ENCODE measurements at regions not wholly inside any gene's neighbourhood (a gene's known extent, or its start where the extent isn't known, plus 50 kb on each side); places are given as distances from the start of the nearest gene placed in this dataset.

DNA sequence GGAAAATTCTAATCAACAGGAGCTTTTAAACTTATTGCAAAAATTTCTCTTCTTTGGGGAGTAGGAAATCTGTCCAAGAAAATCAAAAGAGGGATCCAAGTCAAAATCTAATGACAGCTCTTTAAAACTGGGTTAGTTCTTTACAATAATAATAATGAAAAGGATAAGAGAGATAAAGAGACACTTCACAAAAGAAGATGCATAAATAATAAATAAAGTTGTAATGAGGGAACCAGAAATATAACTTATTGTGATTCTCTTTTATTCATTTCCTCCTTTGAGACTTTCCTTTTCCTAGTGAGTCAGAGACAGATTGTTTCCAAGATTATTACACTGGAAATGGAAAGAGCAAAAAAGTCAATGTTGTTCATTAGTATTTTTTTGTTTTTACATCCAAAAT lies 1029.3 kb downstream of the PCDH17 start:
- ATAC-seq = no peak
- TF ChIP-seq RARB (CRISPR knock-in tag; IDR thresholded peaks at IDR 0.05) (no peak), GLIS3 (CRISPR knock-in tag; IDR thresholded peaks at IDR 0.05) (no peak), ISL1 (CRISPR knock-in tag; IDR thresholded peaks at IDR 0.05) (no peak), TOX (CRISPR knock-in tag; IDR thresholded peaks at IDR 0.05; ENCODE audit: borderline replicate concordance) (no peak), ZNF70 (CRISPR knock-in tag; IDR thresholded peaks at IDR 0.05) (no peak), BACH2 (CRISPR knock-in tag; IDR thresholded peaks at IDR 0.05; ENCODE audit: borderline replicate concordance) (no peak), ZNF565 (CRISPR knock-in tag; conservative IDR thresholded peaks at IDR 0.05; ENCODE audit: low read depth) (no peak), ZFP30 (CRISPR knock-in tag; IDR thresholded peaks at IDR 0.05) (no peak), ARNTL (CRISPR knock-in tag; IDR thresholded peaks at IDR 0.05; ENCODE audit: borderline replicate concordance, low read depth) (no peak), SNAI2 (CRISPR knock-in tag; IDR thresholded peaks at IDR 0.05) (no peak), PPARA (CRISPR knock-in tag; IDR thresholded peaks at IDR 0.05; ENCODE audit: borderline replicate concordance) (no peak), ZFP3 (CRISPR knock-in tag; IDR thresholded peaks at IDR 0.05) (no peak), OSR1 (CRISPR knock-in tag; IDR thresholded peaks at IDR 0.05) (no peak), ZC3H10 (CRISPR knock-in tag; IDR thresholded peaks at IDR 0.05) (no peak), TCF4 (CRISPR knock-in tag; IDR thresholded peaks at IDR 0.05; ENCODE audit: borderline replicate concordance) (no peak), CSDC2 (CRISPR knock-in tag; IDR thresholded peaks at IDR 0.05) (no peak)
- TF ChIP-seq, protein P1, sequence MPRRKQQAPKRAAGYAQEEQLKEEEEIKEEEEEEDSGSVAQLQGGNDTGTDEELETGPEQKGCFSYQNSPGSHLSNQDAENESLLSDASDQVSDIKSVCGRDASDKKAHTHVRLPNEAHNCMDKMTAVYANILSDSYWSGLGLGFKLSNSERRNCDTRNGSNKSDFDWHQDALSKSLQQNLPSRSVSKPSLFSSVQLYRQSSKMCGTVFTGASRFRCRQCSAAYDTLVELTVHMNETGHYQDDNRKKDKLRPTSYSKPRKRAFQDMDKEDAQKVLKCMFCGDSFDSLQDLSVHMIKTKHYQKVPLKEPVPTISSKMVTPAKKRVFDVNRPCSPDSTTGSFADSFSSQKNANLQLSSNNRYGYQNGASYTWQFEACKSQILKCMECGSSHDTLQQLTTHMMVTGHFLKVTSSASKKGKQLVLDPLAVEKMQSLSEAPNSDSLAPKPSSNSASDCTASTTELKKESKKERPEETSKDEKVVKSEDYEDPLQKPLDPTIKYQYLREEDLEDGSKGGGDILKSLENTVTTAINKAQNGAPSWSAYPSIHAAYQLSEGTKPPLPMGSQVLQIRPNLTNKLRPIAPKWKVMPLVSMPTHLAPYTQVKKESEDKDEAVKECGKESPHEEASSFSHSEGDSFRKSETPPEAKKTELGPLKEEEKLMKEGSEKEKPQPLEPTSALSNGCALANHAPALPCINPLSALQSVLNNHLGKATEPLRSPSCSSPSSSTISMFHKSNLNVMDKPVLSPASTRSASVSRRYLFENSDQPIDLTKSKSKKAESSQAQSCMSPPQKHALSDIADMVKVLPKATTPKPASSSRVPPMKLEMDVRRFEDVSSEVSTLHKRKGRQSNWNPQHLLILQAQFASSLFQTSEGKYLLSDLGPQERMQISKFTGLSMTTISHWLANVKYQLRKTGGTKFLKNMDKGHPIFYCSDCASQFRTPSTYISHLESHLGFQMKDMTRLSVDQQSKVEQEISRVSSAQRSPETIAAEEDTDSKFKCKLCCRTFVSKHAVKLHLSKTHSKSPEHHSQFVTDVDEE (CRISPR knock-in tag; IDR thresholded peaks at IDR 0.05) = no peak
- TF ChIP-seq, protein P2, sequence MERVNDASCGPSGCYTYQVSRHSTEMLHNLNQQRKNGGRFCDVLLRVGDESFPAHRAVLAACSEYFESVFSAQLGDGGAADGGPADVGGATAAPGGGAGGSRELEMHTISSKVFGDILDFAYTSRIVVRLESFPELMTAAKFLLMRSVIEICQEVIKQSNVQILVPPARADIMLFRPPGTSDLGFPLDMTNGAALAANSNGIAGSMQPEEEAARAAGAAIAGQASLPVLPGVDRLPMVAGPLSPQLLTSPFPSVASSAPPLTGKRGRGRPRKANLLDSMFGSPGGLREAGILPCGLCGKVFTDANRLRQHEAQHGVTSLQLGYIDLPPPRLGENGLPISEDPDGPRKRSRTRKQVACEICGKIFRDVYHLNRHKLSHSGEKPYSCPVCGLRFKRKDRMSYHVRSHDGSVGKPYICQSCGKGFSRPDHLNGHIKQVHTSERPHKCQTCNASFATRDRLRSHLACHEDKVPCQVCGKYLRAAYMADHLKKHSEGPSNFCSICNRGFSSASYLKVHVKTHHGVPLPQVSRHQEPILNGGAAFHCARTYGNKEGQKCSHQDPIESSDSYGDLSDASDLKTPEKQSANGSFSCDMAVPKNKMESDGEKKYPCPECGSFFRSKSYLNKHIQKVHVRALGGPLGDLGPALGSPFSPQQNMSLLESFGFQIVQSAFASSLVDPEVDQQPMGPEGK (CRISPR knock-in tag; IDR thresholded peaks at IDR 0.05; ENCODE audit: borderline replicate concordance) = no peak
- TF ChIP-seq, protein P3, sequence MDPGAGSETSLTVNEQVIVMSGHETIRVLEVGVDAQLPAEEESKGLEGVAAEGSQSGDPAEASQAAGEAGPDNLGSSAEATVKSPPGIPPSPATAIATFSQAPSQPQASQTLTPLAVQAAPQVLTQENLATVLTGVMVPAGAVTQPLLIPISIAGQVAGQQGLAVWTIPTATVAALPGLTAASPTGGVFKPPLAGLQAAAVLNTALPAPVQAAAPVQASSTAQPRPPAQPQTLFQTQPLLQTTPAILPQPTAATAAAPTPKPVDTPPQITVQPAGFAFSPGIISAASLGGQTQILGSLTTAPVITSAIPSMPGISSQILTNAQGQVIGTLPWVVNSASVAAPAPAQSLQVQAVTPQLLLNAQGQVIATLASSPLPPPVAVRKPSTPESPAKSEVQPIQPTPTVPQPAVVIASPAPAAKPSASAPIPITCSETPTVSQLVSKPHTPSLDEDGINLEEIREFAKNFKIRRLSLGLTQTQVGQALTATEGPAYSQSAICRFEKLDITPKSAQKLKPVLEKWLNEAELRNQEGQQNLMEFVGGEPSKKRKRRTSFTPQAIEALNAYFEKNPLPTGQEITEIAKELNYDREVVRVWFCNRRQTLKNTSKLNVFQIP (CRISPR knock-in tag; IDR thresholded peaks at IDR 0.05; ENCODE audit: borderline replicate concordance, low read depth) = no peak

DNA sequence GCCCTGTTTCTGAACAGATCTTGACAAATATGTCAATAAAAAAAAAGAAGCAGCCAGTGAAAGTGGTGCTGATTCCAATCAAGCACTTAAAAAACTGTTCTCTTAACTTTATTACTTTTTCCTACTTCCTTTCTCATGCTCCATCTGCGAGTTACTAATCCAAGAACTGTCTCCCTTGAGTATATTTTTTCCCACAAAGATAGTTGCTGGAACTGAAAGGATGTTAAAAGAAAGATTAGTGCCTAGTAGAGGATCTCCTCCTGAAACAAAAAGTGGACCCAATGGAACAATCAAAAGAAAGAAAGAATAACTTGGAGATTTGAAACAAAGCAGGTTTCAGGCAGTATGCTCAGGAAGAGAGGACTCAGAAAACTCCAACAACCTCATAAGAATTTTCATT lies 1034.8 kb downstream of the PCDH17 start:
- TF ChIP-seq ZNF8 (CRISPR knock-in tag; IDR thresholded peaks at IDR 0.05) (no peak), ISL1 (CRISPR knock-in tag; IDR thresholded peaks at IDR 0.05) (no peak), ESRRG (CRISPR knock-in tag; IDR thresholded peaks at IDR 0.05) (no peak), ZFP30 (CRISPR knock-in tag; IDR thresholded peaks at IDR 0.05) (no peak), PPARA (CRISPR knock-in tag; IDR thresholded peaks at IDR 0.05; ENCODE audit: borderline replicate concordance) (no peak)
- TF ChIP-seq, protein P3 (CRISPR knock-in tag; IDR thresholded peaks at IDR 0.05; ENCODE audit: borderline replicate concordance, low read depth) = no peak
- TF ChIP-seq, protein P4, sequence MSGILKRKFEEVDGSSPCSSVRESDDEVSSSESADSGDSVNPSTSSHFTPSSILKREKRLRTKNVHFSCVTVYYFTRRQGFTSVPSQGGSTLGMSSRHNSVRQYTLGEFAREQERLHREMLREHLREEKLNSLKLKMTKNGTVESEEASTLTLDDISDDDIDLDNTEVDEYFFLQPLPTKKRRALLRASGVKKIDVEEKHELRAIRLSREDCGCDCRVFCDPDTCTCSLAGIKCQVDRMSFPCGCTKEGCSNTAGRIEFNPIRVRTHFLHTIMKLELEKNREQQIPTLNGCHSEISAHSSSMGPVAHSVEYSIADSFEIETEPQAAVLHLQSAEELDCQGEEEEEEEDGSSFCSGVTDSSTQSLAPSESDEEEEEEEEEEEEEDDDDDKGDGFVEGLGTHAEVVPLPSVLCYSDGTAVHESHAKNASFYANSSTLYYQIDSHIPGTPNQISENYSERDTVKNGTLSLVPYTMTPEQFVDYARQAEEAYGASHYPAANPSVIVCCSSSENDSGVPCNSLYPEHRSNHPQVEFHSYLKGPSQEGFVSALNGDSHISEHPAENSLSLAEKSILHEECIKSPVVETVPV (CRISPR knock-in tag; IDR thresholded peaks at IDR 0.05) = no peak
- TF ChIP-seq, protein P5, sequence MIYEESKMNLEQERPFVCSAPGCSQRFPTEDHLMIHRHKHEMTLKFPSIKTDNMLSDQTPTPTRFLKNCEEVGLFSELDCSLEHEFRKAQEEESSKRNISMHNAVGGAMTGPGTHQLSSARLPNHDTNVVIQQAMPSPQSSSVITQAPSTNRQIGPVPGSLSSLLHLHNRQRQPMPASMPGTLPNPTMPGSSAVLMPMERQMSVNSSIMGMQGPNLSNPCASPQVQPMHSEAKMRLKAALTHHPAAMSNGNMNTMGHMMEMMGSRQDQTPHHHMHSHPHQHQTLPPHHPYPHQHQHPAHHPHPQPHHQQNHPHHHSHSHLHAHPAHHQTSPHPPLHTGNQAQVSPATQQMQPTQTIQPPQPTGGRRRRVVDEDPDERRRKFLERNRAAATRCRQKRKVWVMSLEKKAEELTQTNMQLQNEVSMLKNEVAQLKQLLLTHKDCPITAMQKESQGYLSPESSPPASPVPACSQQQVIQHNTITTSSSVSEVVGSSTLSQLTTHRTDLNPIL (CRISPR knock-in tag; IDR thresholded peaks at IDR 0.05; ENCODE audit: low read depth) = no peak
- TF ChIP-seq, protein P2 (CRISPR knock-in tag; IDR thresholded peaks at IDR 0.05; ENCODE audit: borderline replicate concordance) = no peak

More for the DNA sequence above, 1034.8 kb downstream of the PCDH17 start:
- ATAC-seq = no peak

All from SK-N-SH treated with all-trans-retinoic acid at 6 μM for 48 hours (cell line).